Gastroesophageal sphincter (tissue), 4 donors: ENCODE measurements at regions not wholly inside any gene's neighbourhood (a gene's known extent, or its start where the extent isn't known, plus 50 kb on each side); places are given as distances from the start of the nearest gene placed in this dataset.

Source experiments
- ATAC-seq: fragments of 150-250 bp; one replicate; pipeline ENCODE4 v1.9.1; 2016; ENCODE audit warnings: mild to moderate bottlenecking, moderate library complexity
- H3K27ac ChIP-seq, 4 donors: fragments of 200-600 bp; sonication (generic) in 3 of 4; 1 replicate in 3 of 4; 2 replicates in 1 of 4; pipeline ENCODE4 v1.5.1; 2016 to 2019
- H3K27me3 ChIP-seq: fragments of 200-600 bp; sonication (generic); one replicate; pipeline ENCODE4 v1.5.1; 2019
- H3K36me3 ChIP-seq, 2 donors: fragments of 200-600 bp; sonication (generic); one replicate each; pipeline ENCODE4 v1.5.1; 2019; ENCODE audit warnings: control low read depth in 1 of 2
- H3K4me1 ChIP-seq, 3 donors: fragments of 200-600 bp; sonication (generic); 1 replicate in 2 of 3; 2 replicates in 1 of 3; pipeline ENCODE4 v1.5.1; 2016 to 2019; ENCODE audit warnings: control low read depth in 2 of 3
- H3K4me3 ChIP-seq, 2 donors: fragments of 200-600 bp; sonication (generic); one replicate each; pipeline ENCODE4 v1.5.1; 2019; ENCODE audit warnings: mild to moderate bottlenecking in 1 of 2, moderate library complexity in 1 of 2
- H3K9me3 ChIP-seq, 3 donors: fragments of 200-600 bp; sonication (generic); one replicate each; pipeline ENCODE4 v1.5.1; 2017 to 2019; ENCODE audit warnings: control low read depth in 2 of 3
- CTCF ChIP-seq, 4 experiments: fragments of 200-600 bp in 2 of 4; fragments of 450-650 bp in 2 of 4; sonication (generic) in 1 of 4; IDR thresholded peaks; one replicate each; pipeline ENCODE4 v1.5.1; 2017 to 2019; ENCODE audit warnings: antibody characterized with exemption in 4 of 4, mild to moderate bottlenecking in 2 of 4, moderate library complexity in 2 of 4
- EP300 ChIP-seq: sonication (generic); formaldehyde crosslinking; IDR thresholded peaks from one replicate; pipeline ENCODE4 v1.6.1; 2017; ENCODE audit warnings: antibody characterized with exemption, mild to moderate bottlenecking
- POLR2A ChIP-seq, 2 donors: fragments of 450-650 bp; IDR thresholded peaks; one replicate each; pipeline ENCODE4 v1.6.1; 2017; ENCODE audit warnings: antibody characterized with exemption in 2 of 2, mild to moderate bottlenecking in 2 of 2, moderate library complexity in 1 of 2
- POLR2AphosphoS5 ChIP-seq: sonication (generic); formaldehyde crosslinking; IDR thresholded peaks from one replicate; pipeline ENCODE4 v1.6.1; 2017; ENCODE audit warnings: antibody characterized with exemption
- WGBS, 2 donors: methylation state at CpG; one replicate each; pipeline ENCODE4 v1.1.5; 2018; ENCODE audit warnings: low coverage in 1 of 2; 5-methylcytosine and 5-hydroxymethylcytosine counted together

GRCh38 chr15:93640411-93640962 lies 551.5 kb upstream of the RGMA start:
- H3K4me3 ChIP-seq: no peak overlapping the region
- no peaks in the 10 kb centered on the region for H3K36me3 ChIP-seq
- TF ChIP-seq EP300 (no peak), CTCF (IDR thresholded peaks at IDR 0.05) (no peak), POLR2AphosphoS5 (no peak), POLR2A (IDR thresholded peaks at IDR 0.05) (no peak)
- no peaks in the 10 kb centered on the region for H3K27me3 ChIP-seq
- no peak overlapping the region for H3K27ac ChIP-seq
- ATAC-seq: no peak
- 84 to 86% methylated on average over 4 of the region's 4 CpGs for WGBS, 2 donors
- no peaks in the 10 kb centered on the region for H3K4me1 ChIP-seq
- H3K9me3 ChIP-seq: no peaks in the 10 kb centered on the region

GRCh38 chr15:93631958-93632618 lies 543.1 kb upstream of the RGMA start:
- TF ChIP-seq POLR2A (IDR thresholded peaks at IDR 0.05) (no peak), CTCF (IDR thresholded peaks at IDR 0.05) (no peak), EP300 (no peak), POLR2AphosphoS5 (no peak)
- Histone ChIP-seq H3K4me3 (no peak overlapping the region), H3K27me3 (no peaks in the 10 kb centered on the region), H3K9me3 (peaks cover 0 to 9% (median 0%) of the 10 kb centered on the region in 3 donors), H3K27ac (no peak overlapping the region), H3K36me3 (no peaks in the 10 kb centered on the region), H3K4me1 (no peaks in the 10 kb centered on the region)
- no peak for ATAC-seq
- WGBS, 2 donors: 86 to 88% methylated on average over 6 to 9 of the region's 9 CpGs

- TF ChIP-seq POLR2A (IDR thresholded peaks at IDR 0.05) (no peak), EP300 (no peak), CTCF (IDR thresholded peaks at IDR 0.05) (no peak), POLR2AphosphoS5 (no peak)
- H3K4me3 ChIP-seq: no peak overlapping the region
- H3K9me3 ChIP-seq: no peaks in the 10 kb centered on the region
- no peak for ATAC-seq
- no peaks in the 10 kb centered on the region for H3K36me3 ChIP-seq
- H3K4me1 ChIP-seq: no peaks in the 10 kb centered on the region
- H3K27ac ChIP-seq: no peak overlapping the region
- WGBS, 2 donors: 74 to 83% methylated on average over 5 of the region's 5 CpGs
- H3K27me3 ChIP-seq: no peaks in the 10 kb centered on the region
These were observed 530.6 kb upstream of the RGMA start for GRCh38 chr15:93619597-93619996.

- Histone ChIP-seq H3K27me3 (no peaks in the 10 kb centered on the region), H3K4me3 (no peak overlapping the region), H3K4me1 (no peaks in the 10 kb centered on the region), H3K36me3 (no peaks in the 10 kb centered on the region), H3K27ac (no peak overlapping the region), H3K9me3 (no peaks in the 10 kb centered on the region)
- TF ChIP-seq POLR2AphosphoS5 (no peak), CTCF (IDR thresholded peaks at IDR 0.05) (no peak), EP300 (no peak), POLR2A (IDR thresholded peaks at IDR 0.05) (no peak)
- no peak for ATAC-seq
These were observed 528.4 kb upstream of the RGMA start for GRCh38 chr15:93617443-93617842.

- ATAC-seq: no peak
- 62 to 63% methylated on average over 5 to 11 of the region's 11 CpGs for WGBS, 2 donors
- no peaks in the 10 kb centered on the region for H3K27me3 ChIP-seq
- TF ChIP-seq POLR2AphosphoS5: no peak
- TF ChIP-seq POLR2A (IDR thresholded peaks at IDR 0.05): no peak
- TF ChIP-seq CTCF (IDR thresholded peaks at IDR 0.05): no peak
- TF ChIP-seq EP300: no peak
- H3K36me3 ChIP-seq: no peaks in the 10 kb centered on the region
- H3K4me3 ChIP-seq: no peak overlapping the region
- H3K9me3 ChIP-seq: no peaks in the 10 kb centered on the region
- peak overlapping the region in 1 of 4 donors; percentile 28 for H3K27ac ChIP-seq
- H3K4me1 ChIP-seq: no peaks in the 10 kb centered on the region
These were observed 525.5 kb upstream of the RGMA start for GRCh38 chr15:93614386-93615104.
